ENCODE measurements at regions not wholly inside any gene's neighbourhood (a gene's known extent, or its start where the extent isn't known, plus 50 kb on each side); places are given as distances from the start of the nearest gene placed in this dataset.

GRCh38 chr18:22082408-22082807, 87.0 kb upstream of the GATA6 start:
- Mint-ChIP-seq H3K27ac (no peak overlapping the region), H3K9me3 (peaks cover 3% of the 10 kb centered on the region), H3K27me3 (ENCODE audit: low read depth) (peaks cover 4% of the 10 kb centered on the region), H3K36me3 (ENCODE audit: low read depth) (no peaks in the 10 kb centered on the region), H3K4me3 (no peak overlapping the region), H3K4me1 (no peaks in the 10 kb centered on the region)
- TF ChIP-seq CTCF (IDR thresholded peaks at IDR 0.05; ENCODE audit: unreplicated experiment in 3 of 3): no peak

DNA sequence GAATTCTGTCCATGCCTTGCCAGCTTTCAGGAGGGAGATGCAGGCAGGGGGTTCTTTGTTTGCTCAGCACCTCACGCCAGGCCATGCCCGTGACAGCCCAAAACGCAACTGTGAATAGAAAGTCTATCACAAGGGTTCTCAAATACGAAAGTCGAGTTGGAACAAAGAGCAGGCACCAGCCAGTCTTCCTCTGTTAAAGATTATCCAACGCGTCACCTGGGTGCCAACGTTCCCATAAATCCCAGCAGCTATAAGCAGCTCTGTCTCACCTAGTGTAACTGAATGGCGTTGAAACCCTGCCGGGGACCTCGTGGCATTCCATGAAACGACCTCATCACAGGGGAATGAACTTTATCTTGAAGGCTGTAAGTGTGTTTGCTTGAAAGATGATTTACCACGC, 84.8 kb upstream of the GATA6 start:
- no peak overlapping the region for H3K4me3 Mint-ChIP-seq
- H3K36me3 Mint-ChIP-seq (ENCODE audit: low read depth): no peaks in the 10 kb centered on the region
- H3K27ac Mint-ChIP-seq: peak overlapping the region in 2 of 3 experiments; percentile 38 to 45

DNA sequence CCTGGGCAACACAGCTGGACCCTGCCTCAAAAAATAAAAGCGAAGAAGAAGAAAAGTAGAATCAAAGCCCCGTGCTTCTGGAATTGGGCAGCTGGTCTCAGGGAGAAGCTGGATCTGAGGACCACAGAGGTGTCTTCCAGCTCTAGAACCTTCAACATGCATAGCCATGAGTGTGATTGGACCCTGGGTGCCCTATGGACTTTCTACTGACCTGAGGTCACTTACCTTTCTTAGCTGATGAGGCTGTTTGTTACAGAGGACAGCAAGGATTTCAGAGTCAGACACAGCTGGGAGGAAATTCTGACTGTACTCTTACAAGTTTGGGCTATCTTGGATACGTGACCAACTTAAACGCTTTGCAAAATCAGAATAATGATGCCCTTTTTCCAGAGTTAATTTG, 82.4 kb upstream of the GATA6 start:
- Mint-ChIP-seq H3K36me3 (ENCODE audit: low read depth) (no peaks in the 10 kb centered on the region), H3K4me1 (no peaks in the 10 kb centered on the region), H3K9me3 (peaks cover 3% of the 10 kb centered on the region), H3K27me3 (ENCODE audit: low read depth) (peaks cover 6% of the 10 kb centered on the region), H3K27ac (no peak overlapping the region), H3K4me3 (no peak overlapping the region)
- no peak for TF ChIP-seq CTCF (IDR thresholded peaks at IDR 0.05; ENCODE audit: unreplicated experiment in 3 of 3)

More for the DNA sequence above, 84.8 kb upstream of the GATA6 start:
- no peak for TF ChIP-seq CTCF (IDR thresholded peaks at IDR 0.05; ENCODE audit: unreplicated experiment in 3 of 3)
- Mint-ChIP-seq H3K9me3 (peaks cover 3% of the 10 kb centered on the region), H3K4me1 (no peaks in the 10 kb centered on the region), H3K27me3 (ENCODE audit: low read depth) (no peaks in the 10 kb centered on the region)

DNA sequence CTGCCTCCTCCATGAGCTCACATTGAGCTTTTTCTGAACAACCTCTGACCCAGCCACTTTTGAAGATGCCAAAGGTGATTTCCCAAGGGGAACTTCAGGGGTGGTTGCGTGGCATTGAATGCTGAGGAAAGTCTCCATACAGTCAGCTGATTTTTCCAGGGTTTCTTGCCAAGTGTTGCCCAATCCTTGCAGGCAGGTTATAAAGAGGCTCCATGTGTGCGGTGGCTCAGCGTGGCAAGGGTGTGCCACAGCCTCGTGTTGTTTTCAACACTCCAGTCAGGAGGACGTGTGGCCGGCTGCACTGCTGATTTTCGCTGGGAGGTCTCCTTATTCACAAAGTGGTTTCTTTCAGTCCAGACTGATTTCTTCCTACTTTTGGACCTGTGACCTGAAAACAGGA, 81.4 kb upstream of the GATA6 start:
- no peak overlapping the region for H3K27ac Mint-ChIP-seq
- no peaks in the 10 kb centered on the region for H3K4me1 Mint-ChIP-seq

GRCh38 chr18:22088996-22089640, 80.3 kb upstream of the GATA6 start:
- H3K27me3 Mint-ChIP-seq (ENCODE audit: low read depth): peaks cover 13% of the 10 kb centered on the region
- H3K36me3 Mint-ChIP-seq (ENCODE audit: low read depth): no peaks in the 10 kb centered on the region
- no peak overlapping the region for H3K27ac Mint-ChIP-seq
- H3K4me1 Mint-ChIP-seq: no peaks in the 10 kb centered on the region
- TF ChIP-seq CTCF (IDR thresholded peaks at IDR 0.05; ENCODE audit: unreplicated experiment in 3 of 3): no peak
- H3K4me3 Mint-ChIP-seq: no peak overlapping the region
- H3K9me3 Mint-ChIP-seq: peaks cover 3% of the 10 kb centered on the region

More for the DNA sequence above, 81.4 kb upstream of the GATA6 start:
- TF ChIP-seq CTCF (IDR thresholded peaks at IDR 0.05; ENCODE audit: unreplicated experiment in 3 of 3): no peak
- H3K27me3 Mint-ChIP-seq (ENCODE audit: low read depth): peaks cover 6% of the 10 kb centered on the region
- no peaks in the 10 kb centered on the region for H3K36me3 Mint-ChIP-seq (ENCODE audit: low read depth)
- H3K9me3 Mint-ChIP-seq: peaks cover 3% of the 10 kb centered on the region
- no peak overlapping the region for H3K4me3 Mint-ChIP-seq

DNA sequence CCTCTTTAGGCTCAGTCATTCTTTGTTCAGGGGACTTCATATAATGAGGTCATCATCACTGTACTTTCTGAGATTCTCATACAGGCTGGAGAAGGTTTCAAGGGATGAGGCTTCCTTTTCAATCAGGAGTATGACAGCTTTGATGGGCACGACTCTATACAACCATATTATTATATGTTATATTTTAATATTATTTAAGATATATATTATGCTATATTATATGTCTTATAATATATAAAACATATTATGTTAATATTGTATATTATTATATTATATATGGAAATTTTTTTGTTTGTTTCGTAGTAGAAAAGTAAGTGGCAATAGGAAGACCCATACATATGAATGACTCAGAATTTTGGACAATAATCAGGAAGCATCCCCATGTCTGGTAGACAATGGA, 78.0 kb upstream of the GATA6 start:
- no peaks in the 10 kb centered on the region for H3K36me3 Mint-ChIP-seq (ENCODE audit: low read depth)
- peaks cover 14% of the 10 kb centered on the region for H3K27me3 Mint-ChIP-seq (ENCODE audit: low read depth)
- H3K4me3 Mint-ChIP-seq: no peak overlapping the region

More for the DNA sequence above, 78.0 kb upstream of the GATA6 start:
- no peak overlapping the region for H3K27ac Mint-ChIP-seq
- no peak for TF ChIP-seq CTCF (IDR thresholded peaks at IDR 0.05; ENCODE audit: unreplicated experiment in 3 of 3)
- no peaks in the 10 kb centered on the region for H3K9me3 Mint-ChIP-seq
- no peaks in the 10 kb centered on the region for H3K4me1 Mint-ChIP-seq
